Erythroblast (primary cell): ENCODE measurements at regions not wholly inside any gene's neighbourhood (a gene's known extent, or its start where the extent isn't known, plus 50 kb on each side); places are given as distances from the start of the nearest gene placed in this dataset.

Source experiments
- DNase-seq, 2 experiments: peaks; one replicate each; lab custom pipeline; 2025; lab: John Stamatoyannopoulos, UW
- GATA1 ChIP-seq: IDR thresholded peaks from 2 replicates; pipeline ENCODE4 v1.6.1; 2011; ENCODE audit warnings: low read depth, mild to moderate bottlenecking, control low read depth, low read length, moderate library complexity
- POLR2A ChIP-seq: IDR thresholded peaks from 2 replicates; pipeline ENCODE4 v1.6.1; 2011; ENCODE audit warnings: mild to moderate bottlenecking, low read length

DNA sequence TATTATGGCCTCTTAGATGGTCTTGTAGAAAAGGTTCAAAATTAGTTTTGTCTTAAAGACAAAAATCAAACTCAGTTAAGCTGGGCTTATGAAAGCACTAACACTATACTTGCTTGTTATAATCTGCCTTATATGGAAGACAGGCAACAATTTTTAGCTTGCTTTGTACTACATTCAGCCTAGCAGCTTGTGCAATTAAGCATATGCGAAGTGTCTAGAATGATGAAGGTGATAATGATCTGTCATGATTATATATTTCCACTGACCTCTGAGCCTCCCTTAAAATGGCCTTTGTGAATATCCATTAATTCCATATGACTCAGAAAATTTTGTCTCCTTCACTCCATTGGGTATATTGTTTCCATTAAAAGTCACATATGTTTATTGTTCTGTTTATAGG, 834.9 kb downstream of the OLFM4 start:
- TF ChIP-seq GATA1 = no peak
- no peak for TF ChIP-seq POLR2A
- no peak for DNase-seq

DNA sequence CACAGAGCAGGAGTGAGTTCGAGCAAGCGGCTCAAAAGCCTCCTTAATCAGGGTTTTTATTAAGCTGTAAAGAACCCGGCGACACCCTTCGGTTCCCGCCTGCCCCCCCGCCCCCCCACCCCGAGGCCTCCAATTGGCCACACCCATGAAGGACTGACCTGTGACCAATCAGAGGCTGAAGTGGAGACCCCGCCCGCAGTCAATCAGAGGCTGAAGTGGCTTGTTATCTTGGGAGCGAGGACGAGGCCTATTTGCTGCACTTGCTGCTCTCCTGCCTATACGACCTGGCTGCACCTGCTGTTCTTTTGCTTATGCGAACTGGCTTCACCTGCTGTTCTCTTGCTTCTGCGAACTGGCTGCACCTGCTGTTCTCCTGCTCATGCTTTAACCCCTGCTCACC, 844.9 kb downstream of the OLFM4 start:
- no peak for TF ChIP-seq GATA1
- no peak for TF ChIP-seq POLR2A
- DNase-seq = no peak

DNA sequence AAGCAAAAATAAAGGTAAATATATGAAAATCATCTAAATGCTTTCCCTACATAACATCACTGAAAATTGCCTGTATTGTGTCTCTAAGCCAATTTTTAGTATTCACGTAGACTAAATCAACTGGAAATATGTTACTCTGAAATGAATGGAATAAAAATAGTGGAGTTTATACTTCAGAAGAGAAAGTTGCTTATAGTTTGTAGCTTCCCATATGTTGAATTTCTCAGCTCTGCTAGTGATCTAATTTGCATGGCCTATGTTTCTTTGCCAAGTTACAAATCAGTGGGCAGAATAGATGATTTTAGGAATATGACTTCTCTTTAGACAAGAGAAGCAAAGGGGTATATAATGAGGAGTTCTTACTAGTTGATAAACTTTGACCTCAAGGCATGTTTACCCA, 850.2 kb downstream of the OLFM4 start:
- no peak for DNase-seq
- TF ChIP-seq POLR2A = no peak
- no peak for TF ChIP-seq GATA1

DNA sequence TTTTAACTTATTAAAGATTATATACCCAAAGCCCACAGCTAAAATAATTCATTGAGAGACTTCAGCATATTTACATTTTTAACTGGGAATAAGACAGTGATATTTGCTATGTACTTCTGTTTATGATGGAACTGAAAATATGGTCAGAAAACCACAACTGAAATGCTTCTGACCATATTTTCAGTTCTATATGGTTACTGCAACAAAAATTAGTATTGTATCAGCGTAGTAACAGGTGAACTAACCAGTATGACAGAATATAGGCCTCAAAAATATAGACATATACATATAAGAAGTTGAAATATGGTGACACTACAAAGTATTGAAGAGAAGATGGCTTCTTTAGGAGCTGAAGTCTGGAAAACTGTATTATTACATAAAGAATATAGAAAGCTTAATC, 857.4 kb downstream of the OLFM4 start:
- no peak for DNase-seq
- TF ChIP-seq GATA1 (no peak), POLR2A (no peak)

DNA sequence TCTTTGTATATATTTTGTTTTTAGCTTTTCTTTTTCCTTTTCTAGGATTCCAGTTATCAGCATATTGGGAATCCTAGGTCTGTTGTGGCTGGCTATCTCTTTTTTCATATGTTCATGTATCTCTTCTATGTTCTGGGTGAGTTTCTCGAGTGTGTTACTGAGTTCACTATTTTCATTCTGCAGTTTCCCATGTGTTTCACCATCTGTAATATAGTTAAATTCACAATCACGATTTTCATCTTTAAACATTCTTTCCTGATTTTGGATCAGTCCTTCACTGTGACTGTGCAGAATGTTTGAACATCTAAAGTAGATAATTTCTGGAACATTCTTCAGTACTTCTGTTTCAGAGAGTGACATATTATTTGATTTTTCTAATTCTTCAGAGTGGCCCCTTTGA, 862.1 kb downstream of the OLFM4 start:
- DNase-seq = no peak
- no peak for TF ChIP-seq GATA1
- TF ChIP-seq POLR2A = no peak

DNA sequence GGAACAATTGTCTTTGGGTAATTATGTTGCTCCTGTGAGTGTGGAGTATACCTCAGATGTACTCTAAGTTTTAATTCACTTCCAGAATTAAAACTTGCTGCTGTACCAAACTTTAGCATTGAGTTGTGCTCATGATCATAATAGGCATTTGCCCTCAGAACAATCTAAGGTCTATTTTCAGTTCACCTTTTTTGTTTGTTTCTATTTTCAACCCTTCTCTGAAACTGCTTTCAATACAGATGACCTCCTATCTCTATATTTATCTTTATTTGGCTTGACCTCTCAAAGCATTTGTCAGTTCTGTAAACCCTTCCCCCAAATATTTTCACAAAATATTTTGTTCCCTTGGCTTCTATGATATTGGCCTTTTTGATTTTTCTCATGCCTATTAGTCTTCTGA, 873.0 kb downstream of the OLFM4 start:
- no peak for TF ChIP-seq GATA1
- no peak for TF ChIP-seq POLR2A
- no peak for DNase-seq

DNA sequence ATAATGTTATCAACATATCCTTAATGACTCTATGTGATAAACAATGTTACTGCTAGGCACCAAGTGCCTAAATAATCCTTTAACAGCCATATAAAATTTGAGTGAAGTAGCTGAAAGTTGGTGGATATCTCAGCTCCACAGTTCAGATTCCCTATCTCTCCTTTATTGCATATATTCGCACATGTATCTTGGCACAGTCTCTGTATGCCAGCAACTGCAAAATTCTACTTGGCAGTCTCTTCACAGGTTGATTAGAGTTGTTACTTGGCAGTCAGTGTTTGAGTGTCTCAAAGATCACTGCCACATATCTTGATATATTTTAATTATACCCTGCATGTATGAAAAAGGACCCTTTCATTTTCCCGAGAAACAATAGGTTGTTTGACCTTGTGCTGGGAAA, 879.3 kb downstream of the OLFM4 start:
- TF ChIP-seq GATA1 = no peak
- DNase-seq = no peak

DNA sequence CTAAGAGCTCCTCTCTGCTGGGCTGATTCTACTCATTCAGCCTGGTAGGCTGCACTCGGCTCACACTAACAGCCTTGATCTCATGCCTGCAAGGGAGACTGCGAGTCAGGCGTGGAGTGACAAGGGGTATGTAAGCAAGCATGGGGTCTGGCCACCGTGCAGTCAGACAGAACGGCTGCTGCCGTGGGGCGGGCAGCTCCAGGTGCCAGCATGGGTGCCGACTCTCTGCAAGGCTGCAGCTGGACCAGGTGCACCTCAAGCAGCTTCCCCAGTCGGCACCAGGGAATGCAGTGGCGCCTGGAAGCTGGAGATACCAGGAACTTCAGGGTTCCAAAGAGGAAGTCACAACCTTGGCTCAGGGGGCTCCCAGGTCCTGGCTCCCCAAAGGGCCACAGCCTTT, 892.3 kb downstream of the OLFM4 start:
- DNase-seq = no peak
- no peak for TF ChIP-seq GATA1
- TF ChIP-seq POLR2A = no peak

DNA sequence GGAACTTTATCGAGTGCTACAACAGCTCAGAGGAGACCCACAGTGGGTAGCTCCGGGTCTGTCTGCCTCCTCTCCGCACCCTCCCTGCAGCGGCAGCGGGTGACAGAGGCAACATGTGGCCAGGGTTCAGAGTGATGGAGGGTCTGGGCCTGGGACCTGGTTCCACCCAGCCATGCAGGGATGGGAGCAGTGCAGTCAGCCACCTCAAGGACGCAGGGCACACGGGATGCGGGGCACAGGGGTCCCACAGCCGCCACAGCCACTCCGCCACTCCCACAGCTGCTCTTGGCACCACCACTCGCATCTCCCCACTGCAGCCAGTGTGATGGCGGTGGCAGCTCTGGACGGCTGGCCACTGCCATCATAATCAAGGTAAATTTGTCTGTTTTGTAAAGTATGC, 892.9 kb downstream of the OLFM4 start:
- TF ChIP-seq GATA1 (no peak), POLR2A (no peak)
- no peak for DNase-seq

DNA sequence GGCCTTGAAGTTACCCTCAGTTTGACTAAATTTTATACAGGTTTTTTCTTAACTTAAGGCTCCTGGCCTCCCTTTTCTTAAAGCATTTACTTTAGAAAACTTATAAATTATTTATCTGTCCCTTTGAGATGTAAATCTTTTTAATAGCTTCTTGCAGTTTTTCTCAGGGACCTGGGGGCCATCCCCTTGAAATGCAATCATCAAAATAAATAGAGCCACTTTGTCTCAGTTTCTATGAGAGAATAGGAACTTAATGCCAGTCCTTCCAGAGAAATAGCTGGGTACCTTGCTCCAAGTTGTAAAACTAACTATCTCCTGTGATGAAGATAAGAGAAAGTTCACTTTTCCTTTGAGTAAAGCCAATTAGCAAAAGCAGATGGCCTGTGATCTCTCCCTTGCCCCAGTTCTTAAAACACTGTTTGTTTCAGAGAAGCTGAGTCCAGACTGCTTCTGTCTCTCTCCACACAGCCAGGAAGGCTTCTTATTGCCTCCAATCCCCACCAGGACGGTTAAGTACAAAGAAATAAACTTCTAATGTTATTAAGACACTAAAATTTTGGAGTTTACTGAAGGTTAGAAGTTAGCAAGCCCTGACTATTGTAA, 913.1 kb downstream of the OLFM4 start:
- no peak for DNase-seq
- TF ChIP-seq GATA1 (no peak), POLR2A (no peak)

DNA sequence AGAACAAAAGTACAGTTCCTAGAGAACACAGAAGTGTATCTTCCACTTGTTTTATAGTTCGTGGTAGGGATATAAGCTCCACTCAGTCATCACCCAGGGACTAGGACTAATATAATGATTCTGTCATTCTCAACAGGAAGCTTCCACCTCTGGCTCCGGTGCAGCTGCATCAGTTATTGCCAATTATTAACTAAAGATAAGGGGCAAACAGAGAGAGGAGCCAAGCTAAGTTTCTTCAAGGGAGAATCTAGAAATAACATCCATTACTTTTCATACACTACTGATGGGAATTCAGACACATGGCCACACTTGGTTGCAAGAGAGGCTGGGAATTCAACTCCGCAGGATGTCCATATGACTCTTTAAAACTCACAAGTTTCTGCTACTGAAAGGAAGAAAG, 917.9 kb downstream of the OLFM4 start:
- TF ChIP-seq GATA1 (no peak), POLR2A (no peak)

DNA sequence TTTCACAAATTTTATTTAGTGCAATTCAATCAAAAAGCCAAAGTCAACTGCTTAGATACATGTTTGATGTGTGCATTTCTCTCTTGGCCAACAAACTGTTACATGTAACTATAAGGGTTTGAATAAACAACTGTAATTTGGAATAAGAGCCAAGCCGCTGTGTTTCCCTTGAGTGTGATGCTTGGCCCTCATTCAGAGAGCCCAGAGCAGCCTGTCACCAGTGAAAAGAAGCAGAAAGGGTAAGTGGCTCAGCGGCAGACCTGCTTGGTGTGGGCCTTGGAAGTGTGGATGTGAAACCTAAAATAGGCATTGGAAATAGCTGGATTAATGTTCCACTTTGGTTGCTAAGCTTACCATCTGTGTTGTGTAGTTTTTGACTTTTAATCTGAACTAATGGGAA, 924.6 kb downstream of the OLFM4 start:
- DNase-seq = no peak
- TF ChIP-seq POLR2A (no peak), GATA1 (no peak)

More for the DNA sequence above, 917.9 kb downstream of the OLFM4 start:
- no peak for DNase-seq
